Fibroblast of skin of right quadriceps (primary cell): ENCODE measurements at regions not wholly inside any gene's neighbourhood (a gene's known extent, or its start where the extent isn't known, plus 50 kb on each side); places are given as distances from the start of the nearest gene placed in this dataset.
A peak's percentile ranks its signal among the peaks of the same experiment; 100 is the strongest.

Experiments used
- DNase-seq: peaks from one replicate; pipeline ENCODE4 v3.0.0-alpha.2; 2013

- no peak for DNase-seq
These were observed 54.6 kb upstream of the EOLA2 start for GRCh38 chrX:149992918-149993317.

- no peak for DNase-seq
These were observed 55.7 kb upstream of the EOLA2 start for GRCh38 chrX:149993989-149994388.

GRCh38 chrX:149996515-149996914 is 58.2 kb upstream of the EOLA2 start:
- DNase-seq: no peak

- DNase-seq: no peak
These were observed 66.7 kb upstream of the EOLA2 start for GRCh38 chrX:150005027-150005426.

GRCh38 chrX:150007356-150007755 is 69.1 kb upstream of the EOLA2 start:
- DNase-seq: no peak

GRCh38 chrX:150012647-150013381 is 74.5 kb upstream of the EOLA2 start:
- peak; percentile 7 for DNase-seq

- no peak for DNase-seq
These were observed 76.2 kb upstream of the EOLA2 start for GRCh38 chrX:150014525-150014924.

GRCh38 chrX:150017868-150018267 is 79.6 kb upstream of the EOLA2 start:
- DNase-seq: no peak

GRCh38 chrX:150018931-150019361 is 80.7 kb upstream of the EOLA2 start:
- peak; percentile 66 for DNase-seq

GRCh38 chrX:150028692-150029091 is 90.4 kb upstream of the EOLA2 start:
- DNase-seq: no peak

GRCh38 chrX:150032742-150033141 is 94.5 kb upstream of the EOLA2 start:
- DNase-seq: peak; percentile 61

GRCh38 chrX:150034788-150035187 is 96.5 kb upstream of the EOLA2 start:
- no peak for DNase-seq

- peak; percentile 48 for DNase-seq
These were observed 97.2 kb upstream of the EOLA2 start for GRCh38 chrX:150035531-150035930.

- peak; percentile 84 for DNase-seq
These were observed 97.9 kb upstream of the EOLA2 start for GRCh38 chrX:150036181-150036580.

- DNase-seq: no peak
These were observed 98.3 kb upstream of the EOLA2 start for GRCh38 chrX:150036641-150037040.

- no peak for DNase-seq
These were observed 98.8 kb upstream of the EOLA2 start for GRCh38 chrX:150037041-150037440.

GRCh38 chrX:150038315-150038714 is 100.0 kb upstream of the EOLA2 start:
- no peak for DNase-seq

GRCh38 chrX:150038986-150039599 is 100.8 kb upstream of the EOLA2 start:
- DNase-seq: peak; percentile 65

GRCh38 chrX:150041208-150041607 is 102.9 kb upstream of the EOLA2 start:
- no peak for DNase-seq

GRCh38 chrX:150044556-150044955 is 106.3 kb upstream of the EOLA2 start:
- DNase-seq: no peak

- DNase-seq: no peak
These were observed 109.5 kb upstream of the EOLA2 start for GRCh38 chrX:150047818-150048217.

- DNase-seq: peak; percentile 49
These were observed 111.4 kb upstream of the EOLA2 start for GRCh38 chrX:150049647-150050046.

- DNase-seq: no peak
These were observed 112.1 kb upstream of the EOLA2 start for GRCh38 chrX:150050387-150050786.

- no peak for DNase-seq
These were observed 112.8 kb upstream of the EOLA2 start for GRCh38 chrX:150051096-150051495.

- no peak for DNase-seq
These were observed 113.9 kb upstream of the EOLA2 start for GRCh38 chrX:150052226-150052625.
